Fibroblast of villous mesenchyme (primary cell): ENCODE measurements at regions not wholly inside any gene's neighbourhood (a gene's known extent, or its start where the extent isn't known, plus 50 kb on each side); places are given as distances from the start of the nearest gene placed in this dataset.

ENCODE experiments used
- DNase-seq: peaks from one replicate; pipeline ENCODE4 v3.0.0-alpha.2; 2010; ENCODE audit warnings: low read depth
- H3K4me3 ChIP-seq: 2 replicates; pipeline ENCODE4 v1.5.1; 2011; ENCODE audit warnings: low read depth, mild to moderate bottlenecking, low read length
- TF ChIP-seq, protein P1 (sequence below): IDR thresholded peaks from 2 replicates; pipeline ENCODE4 v1.5.1; 2012; ENCODE audit warnings: low read depth, mild to moderate bottlenecking, low read length; ENCODE audit not compliant: insufficient read depth

DNA sequence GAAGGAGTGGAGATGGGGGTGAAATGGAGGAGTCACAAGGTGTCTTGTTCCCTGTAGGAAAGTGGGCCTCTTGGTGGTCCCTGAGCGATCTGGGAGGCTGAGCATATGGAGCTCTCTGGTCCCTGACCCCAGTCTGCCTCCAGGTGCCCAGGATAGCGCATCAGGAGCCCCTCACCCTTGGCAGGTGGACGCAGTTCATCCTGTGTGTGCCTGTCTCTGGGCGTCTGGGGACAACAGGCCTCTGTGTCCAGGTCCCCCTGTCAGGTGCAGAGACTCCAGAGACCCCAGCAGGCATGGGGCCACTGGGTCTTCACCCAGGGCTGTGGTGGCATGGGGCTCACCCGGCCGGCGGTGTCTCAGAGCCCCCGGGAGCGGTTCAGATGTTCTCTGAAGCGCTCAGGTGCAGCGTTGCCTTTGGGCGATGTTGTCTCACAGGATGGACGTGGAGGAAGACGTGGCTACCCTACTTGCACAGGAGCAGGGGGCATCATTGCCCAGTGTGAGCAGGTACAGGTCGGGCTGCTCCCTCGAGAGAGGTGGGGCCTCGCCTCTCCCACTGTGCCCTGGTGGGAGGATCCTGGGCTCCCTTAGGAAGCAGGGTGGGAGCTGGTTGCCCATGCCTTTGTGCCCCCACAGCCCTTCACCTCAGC is 58.1 kb upstream of the TPM4 start:
- TF ChIP-seq, protein P1, sequence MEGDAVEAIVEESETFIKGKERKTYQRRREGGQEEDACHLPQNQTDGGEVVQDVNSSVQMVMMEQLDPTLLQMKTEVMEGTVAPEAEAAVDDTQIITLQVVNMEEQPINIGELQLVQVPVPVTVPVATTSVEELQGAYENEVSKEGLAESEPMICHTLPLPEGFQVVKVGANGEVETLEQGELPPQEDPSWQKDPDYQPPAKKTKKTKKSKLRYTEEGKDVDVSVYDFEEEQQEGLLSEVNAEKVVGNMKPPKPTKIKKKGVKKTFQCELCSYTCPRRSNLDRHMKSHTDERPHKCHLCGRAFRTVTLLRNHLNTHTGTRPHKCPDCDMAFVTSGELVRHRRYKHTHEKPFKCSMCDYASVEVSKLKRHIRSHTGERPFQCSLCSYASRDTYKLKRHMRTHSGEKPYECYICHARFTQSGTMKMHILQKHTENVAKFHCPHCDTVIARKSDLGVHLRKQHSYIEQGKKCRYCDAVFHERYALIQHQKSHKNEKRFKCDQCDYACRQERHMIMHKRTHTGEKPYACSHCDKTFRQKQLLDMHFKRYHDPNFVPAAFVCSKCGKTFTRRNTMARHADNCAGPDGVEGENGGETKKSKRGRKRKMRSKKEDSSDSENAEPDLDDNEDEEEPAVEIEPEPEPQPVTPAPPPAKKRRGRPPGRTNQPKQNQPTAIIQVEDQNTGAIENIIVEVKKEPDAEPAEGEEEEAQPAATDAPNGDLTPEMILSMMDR, result no peak

DNA sequence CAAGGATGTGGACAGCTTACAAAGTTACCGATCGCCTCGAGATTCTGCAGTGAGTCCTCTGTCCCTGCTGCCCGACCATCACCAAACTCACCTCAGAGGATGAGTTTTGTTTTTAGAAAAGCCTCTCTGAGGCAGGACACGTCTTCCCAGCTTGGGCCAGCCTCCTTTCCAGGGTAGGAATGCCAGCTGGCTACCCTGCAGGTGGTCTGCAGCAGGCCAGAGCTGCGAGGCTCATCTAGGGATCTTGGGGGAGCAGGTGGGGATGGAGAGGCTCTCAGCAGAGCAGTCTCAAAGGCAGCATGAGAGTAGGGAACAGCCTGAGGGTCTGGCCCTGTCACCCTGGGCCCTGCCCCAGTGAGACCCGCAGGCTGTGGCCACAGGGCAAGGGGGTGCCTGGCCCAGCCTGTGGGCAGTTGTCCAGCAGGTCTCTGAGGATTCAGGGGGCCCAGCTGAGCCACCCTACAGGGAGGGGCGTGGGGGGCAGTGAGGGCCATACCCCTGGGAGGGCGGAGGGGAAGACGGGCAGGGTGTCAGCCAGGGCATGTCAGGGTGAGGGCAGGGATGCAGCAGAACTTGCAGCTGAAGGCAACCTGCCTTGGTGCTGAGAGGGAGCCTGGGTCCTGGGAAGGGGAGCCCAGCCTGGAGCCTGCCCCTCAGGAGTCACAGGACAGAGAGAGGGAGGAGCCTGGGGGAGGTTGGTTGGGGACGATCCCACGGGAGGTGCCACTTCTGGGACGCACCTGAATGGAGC is 57.3 kb upstream of the TPM4 start:
- DNase-seq, result no peak
- H3K4me3 ChIP-seq, result no peak overlapping the region
- TF ChIP-seq, protein P1, result no peak

More for the DNA sequence above, 58.1 kb upstream of the TPM4 start:
- H3K4me3 ChIP-seq, result no peak overlapping the region
- no peak for DNase-seq

DNA sequence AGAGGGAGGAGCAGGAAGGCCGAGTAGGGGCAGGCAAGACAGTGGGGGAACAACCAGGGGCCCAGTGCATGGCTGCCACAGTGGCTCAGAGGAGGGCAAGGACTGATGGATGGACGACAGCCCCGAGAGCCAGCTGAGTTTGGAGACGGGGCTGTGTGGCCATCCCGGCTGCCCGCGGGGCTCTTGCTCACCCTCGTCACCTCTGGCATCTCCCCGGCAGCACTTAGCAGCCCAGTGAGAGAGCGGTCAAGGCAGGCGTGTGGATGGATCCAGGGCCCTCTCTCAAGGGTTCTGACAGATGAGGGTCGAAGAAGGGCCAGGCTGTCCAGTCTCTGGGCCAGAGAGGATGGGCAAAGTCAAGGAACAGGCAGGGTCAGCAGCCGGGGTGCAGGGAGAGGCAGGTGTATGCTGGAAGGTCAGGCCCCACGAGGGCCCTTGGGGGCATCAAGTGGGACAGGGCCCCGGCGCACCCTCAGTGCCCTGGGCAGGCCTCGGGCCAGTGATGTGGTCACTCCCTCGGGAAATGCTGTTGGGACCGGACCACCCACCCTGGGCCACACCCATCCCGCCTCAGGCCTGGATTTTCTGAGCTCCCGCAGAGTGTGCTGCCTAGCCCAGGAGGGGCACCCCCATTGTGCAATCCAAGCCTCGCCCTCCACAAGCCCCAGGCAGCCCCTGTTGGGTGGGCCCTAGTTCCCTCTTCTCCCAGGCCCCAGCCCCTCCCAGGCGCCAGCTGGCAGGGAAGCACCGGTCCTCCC is 56.4 kb upstream of the TPM4 start:
- TF ChIP-seq, protein P1, result no peak
- no peak overlapping the region for H3K4me3 ChIP-seq
- DNase-seq, result no peak

DNA sequence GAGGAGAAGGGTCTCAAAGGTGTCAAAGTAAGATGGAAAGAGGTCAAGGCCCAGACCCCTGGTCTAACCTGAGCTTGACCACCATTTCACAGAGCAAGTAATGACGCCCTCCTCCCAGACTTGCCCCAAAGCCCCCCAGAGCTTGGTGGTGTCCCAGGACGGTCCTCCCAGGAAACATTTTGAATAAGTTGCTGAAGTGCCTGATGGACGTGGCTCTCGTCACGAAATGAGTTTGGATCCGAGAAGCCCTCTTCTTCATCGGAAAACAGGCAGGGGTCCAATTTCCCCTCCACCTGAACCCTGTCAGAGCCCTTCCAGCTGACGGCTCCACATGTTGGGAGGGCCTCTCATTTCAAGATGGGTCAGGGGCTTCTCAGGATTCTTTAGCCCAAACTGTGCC is 54.5 kb upstream of the TPM4 start:
- no peak overlapping the region for H3K4me3 ChIP-seq
- no peak for DNase-seq
- TF ChIP-seq, protein P1, result no peak

DNA sequence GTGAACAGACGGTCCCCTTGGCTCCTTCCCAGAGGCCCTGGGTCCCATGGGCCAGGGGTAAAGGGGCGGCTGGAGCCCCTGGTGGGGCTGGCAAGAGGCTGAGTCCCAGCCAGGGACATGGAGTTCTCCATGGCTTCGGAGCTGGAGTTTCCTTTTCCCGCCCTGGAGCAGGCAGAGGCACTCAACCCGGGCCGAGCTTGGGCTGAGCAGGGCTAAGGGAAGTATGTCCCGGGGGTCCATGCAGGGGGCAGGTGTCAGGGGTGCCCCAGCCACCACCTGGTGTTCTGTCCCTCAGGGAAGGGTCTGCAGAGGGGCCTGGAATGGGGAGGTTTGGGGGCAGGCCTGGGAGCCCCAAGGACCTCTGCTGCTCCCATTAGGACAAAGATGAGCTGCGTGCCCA is 54.0 kb upstream of the TPM4 start:
- H3K4me3 ChIP-seq, result no peak overlapping the region
- TF ChIP-seq, protein P1, result no peak
- DNase-seq, result no peak

DNA sequence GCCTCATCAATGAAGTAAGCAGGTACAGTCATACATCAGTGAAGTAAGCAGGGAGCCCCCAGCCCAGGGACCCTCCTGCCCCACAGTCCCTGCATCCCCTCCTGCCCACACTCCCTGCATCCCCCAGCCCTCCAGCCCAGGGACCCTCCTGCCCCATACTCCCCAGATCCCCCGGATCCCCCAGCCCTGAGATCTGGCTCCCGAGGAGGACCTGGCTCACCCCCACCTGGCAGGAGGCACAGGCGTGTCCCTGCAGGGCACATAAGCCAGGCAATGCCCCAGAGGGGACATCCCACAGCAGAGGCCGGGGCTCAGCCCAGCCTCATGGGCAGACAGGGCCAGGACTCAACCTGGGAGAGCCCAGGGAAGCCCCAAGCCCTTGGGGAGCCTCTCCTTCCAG is 53.6 kb upstream of the TPM4 start:
- no peak for DNase-seq
- H3K4me3 ChIP-seq, result no peak overlapping the region
- TF ChIP-seq, protein P1, result no peak
